HG02870 (cell line): ENCODE measurements at regions not wholly inside any gene's neighbourhood (a gene's known extent, or its start where the extent isn't known, plus 50 kb on each side); places are given as distances from the start of the nearest gene placed in this dataset.

Source experiments
- ATAC-seq: cut with Tn5 transposase; IDR thresholded peaks from one replicate; pipeline ENCODE4 v1.9.1; 2021; ENCODE audit warnings: mild to moderate bottlenecking, moderate library complexity; ENCODE audit not compliant: unreplicated experiment

- ATAC-seq, result no peak
Measured at GRCh38 chr13:27014406-27015359, 156.9 kb downstream of the USP12 start.

- no peak for ATAC-seq
Measured at GRCh38 chr13:27012482-27013197, 159.0 kb downstream of the USP12 start.

GRCh38 chr13:27011661-27012060, 159.9 kb downstream of the USP12 start:
- ATAC-seq, result no peak

- no peak for ATAC-seq
Measured at GRCh38 chr13:27008733-27009132, 162.9 kb downstream of the USP12 start.

GRCh38 chr13:27007166-27007565, 164.4 kb downstream of the USP12 start:
- no peak for ATAC-seq

GRCh38 chr13:27006519-27007161, 165.0 kb downstream of the USP12 start:
- ATAC-seq, result no peak

GRCh38 chr13:27005976-27006518, 165.6 kb downstream of the USP12 start:
- no peak for ATAC-seq

- no peak for ATAC-seq
Measured at GRCh38 chr13:27005556-27005955, 166.1 kb downstream of the USP12 start.

- no peak for ATAC-seq
Measured at GRCh38 chr13:27004866-27005265, 166.7 kb downstream of the USP12 start.

GRCh38 chr13:27004326-27004725, 167.3 kb downstream of the USP12 start:
- ATAC-seq, result no peak

GRCh38 chr13:27001705-27002104, 169.9 kb downstream of the USP12 start:
- no peak for ATAC-seq

- no peak for ATAC-seq
Measured at GRCh38 chr13:27000686-27001085, 170.9 kb downstream of the USP12 start.

- ATAC-seq, result no peak
Measured at GRCh38 chr13:26999499-26999898, 172.1 kb downstream of the USP12 start.

GRCh38 chr13:26998292-26998691, 173.3 kb downstream of the USP12 start:
- no peak for ATAC-seq

- peak; percentile 69 for ATAC-seq
Measured at GRCh38 chr13:26996965-26997752, 174.5 kb downstream of the USP12 start.

- no peak for ATAC-seq
Measured at GRCh38 chr13:26995159-26995558, 176.5 kb downstream of the USP12 start.

GRCh38 chr13:26993780-26994179, 177.8 kb downstream of the USP12 start:
- no peak for ATAC-seq

- no peak for ATAC-seq
Measured at GRCh38 chr13:26992951-26993719, 178.5 kb downstream of the USP12 start.

- ATAC-seq, result no peak
Measured at GRCh38 chr13:26991508-26992181, 180.0 kb downstream of the USP12 start.
